Testis (tissue), 2 donors: ENCODE measurements at regions not wholly inside any gene's neighbourhood (a gene's known extent, or its start where the extent isn't known, plus 50 kb on each side); places are given as distances from the start of the nearest gene placed in this dataset.

ENCODE experiments used
- DNase-seq: peaks from one replicate; pipeline ENCODE4 v3.0.0-alpha.2; 2019
- H3K27ac ChIP-seq, 2 donors: fragments of 200-600 bp; sonication (generic); one replicate each; pipeline ENCODE4 v1.5.1; 2019
- H3K27me3 ChIP-seq: fragments of 200-600 bp; sonication (generic); one replicate; pipeline ENCODE4 v1.5.1; 2019
- H3K36me3 ChIP-seq: fragments of 200-600 bp; sonication (generic); one replicate; pipeline ENCODE4 v1.5.1; 2017; ENCODE audit warnings: low read depth; ENCODE audit errors: missing control alignments
- H3K4me1 ChIP-seq: fragments of 200-600 bp; sonication (generic); one replicate; pipeline ENCODE4 v1.5.1; 2019
- H3K4me3 ChIP-seq, 2 donors: fragments of 200-600 bp; sonication (generic); one replicate each; pipeline ENCODE4 v1.5.1; 2017 to 2019
- H3K9me3 ChIP-seq: fragments of 200-600 bp; sonication (generic); one replicate; pipeline ENCODE4 v1.5.1; 2017
- CTCF ChIP-seq, 3 experiments: fragments of 450-650 bp in 2 of 3; fragments of 200-600 bp in 1 of 3; sonication (generic) in 1 of 3; IDR thresholded peaks; one replicate each; pipeline ENCODE4 v1.5.1; 2016 to 2019; ENCODE audit warnings: antibody characterized with exemption in 3 of 3, mild to moderate bottlenecking in 2 of 3, moderate library complexity in 1 of 3
- POLR2A ChIP-seq: fragments of 450-650 bp; IDR thresholded peaks from one replicate; pipeline ENCODE4 v1.6.1; 2017; ENCODE audit warnings: antibody characterized with exemption, mild to moderate bottlenecking, moderate library complexity
- WGBS, 2 donors: methylation state at CpG; one replicate each; pipeline ENCODE4 v1.1.5; 2018; 5-methylcytosine and 5-hydroxymethylcytosine counted together
- intact Hi-C: fragments of 100-400 bp; cut with DNase I; formaldehyde crosslinking; loops from one replicate; pipeline ENCODE4 v1.15.1; 2023; ENCODE audit warnings: low total_unique reads

DNA sequence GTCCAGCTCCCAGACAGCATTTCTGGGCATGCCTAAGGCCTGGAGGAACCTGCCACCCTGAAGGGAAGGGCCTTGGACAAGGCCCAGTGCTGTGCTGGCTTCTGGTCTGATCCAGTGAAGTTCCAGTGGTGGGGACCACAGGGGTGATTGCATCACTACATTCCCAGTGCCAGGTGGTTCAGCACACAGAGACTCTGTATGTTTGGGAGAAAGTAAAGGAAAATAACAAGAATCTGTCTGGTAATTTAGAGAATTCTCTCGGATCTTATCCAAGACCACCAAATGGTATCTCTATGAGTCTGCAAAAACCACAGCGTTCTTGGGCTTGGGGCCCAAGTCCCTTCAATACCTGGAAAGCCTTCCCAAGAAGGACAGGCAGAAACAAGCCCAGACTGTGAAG lies 131.8 kb upstream of the MAD2L1 start:
- intact Hi-C loops, result no loop called here
- no peaks in the 10 kb centered on the region for H3K4me1 ChIP-seq
- no peaks in the 10 kb centered on the region for H3K36me3 ChIP-seq
- DNase-seq, result no peak
- H3K27me3 ChIP-seq, result no peaks in the 10 kb centered on the region
- TF ChIP-seq CTCF (IDR thresholded peaks at IDR 0.05) (no peak), POLR2A (no peak)
- H3K9me3 ChIP-seq, result no peaks in the 10 kb centered on the region
- H3K27ac ChIP-seq, result no peak overlapping the region
- no peak overlapping the region for H3K4me3 ChIP-seq
- 95 to 98% methylated on average over 2 of the region's 2 CpGs for WGBS, 2 donors

- no peak for DNase-seq
- intact Hi-C loops, result no loop called here
These were observed 111.0 kb upstream of the MAD2L1 start for GRCh38 chr4:120177603-120178002.

GRCh38 chr4:120175272-120175671 lies 108.6 kb upstream of the MAD2L1 start:
- H3K9me3 ChIP-seq, result no peaks in the 10 kb centered on the region
- no peaks in the 10 kb centered on the region for H3K36me3 ChIP-seq
- no peaks in the 10 kb centered on the region for H3K27me3 ChIP-seq
- 82 to 93% methylated on average over 2 of the region's 2 CpGs for WGBS, 2 donors
- H3K4me1 ChIP-seq, result no peaks in the 10 kb centered on the region
- DNase-seq, result no peak
- H3K4me3 ChIP-seq, result no peak overlapping the region
- no peak overlapping the region for H3K27ac ChIP-seq
- no peak for TF ChIP-seq CTCF (IDR thresholded peaks at IDR 0.05)
- no peak for TF ChIP-seq POLR2A
- intact Hi-C loops, result no loop called here

More at GRCh38 chr4:120177603-120178002, 111.0 kb upstream of the MAD2L1 start:
- H3K9me3 ChIP-seq, result no peaks in the 10 kb centered on the region
- no peak for TF ChIP-seq CTCF (IDR thresholded peaks at IDR 0.05)
- no peak for TF ChIP-seq POLR2A
- H3K27me3 ChIP-seq, result no peaks in the 10 kb centered on the region
- H3K27ac ChIP-seq, result no peak overlapping the region
- no peaks in the 10 kb centered on the region for H3K36me3 ChIP-seq
- WGBS, 2 donors, result 89 to 90% methylated on average over 1 of the region's 1 CpG
- no peaks in the 10 kb centered on the region for H3K4me1 ChIP-seq
- no peak overlapping the region for H3K4me3 ChIP-seq

GRCh38 chr4:120163895-120164294 lies 97.2 kb upstream of the MAD2L1 start:
- Histone ChIP-seq H3K27ac (no peak overlapping the region), H3K9me3 (no peaks in the 10 kb centered on the region), H3K27me3 (no peaks in the 10 kb centered on the region), H3K4me1 (no peaks in the 10 kb centered on the region), H3K36me3 (no peaks in the 10 kb centered on the region), H3K4me3 (no peak overlapping the region)
- TF ChIP-seq CTCF (IDR thresholded peaks at IDR 0.05) (no peak), POLR2A (no peak)
- no peak for DNase-seq
- intact Hi-C loops, result no loop called here
- WGBS, 2 donors, result 66 to 73% methylated on average over 2 of the region's 2 CpGs

DNA sequence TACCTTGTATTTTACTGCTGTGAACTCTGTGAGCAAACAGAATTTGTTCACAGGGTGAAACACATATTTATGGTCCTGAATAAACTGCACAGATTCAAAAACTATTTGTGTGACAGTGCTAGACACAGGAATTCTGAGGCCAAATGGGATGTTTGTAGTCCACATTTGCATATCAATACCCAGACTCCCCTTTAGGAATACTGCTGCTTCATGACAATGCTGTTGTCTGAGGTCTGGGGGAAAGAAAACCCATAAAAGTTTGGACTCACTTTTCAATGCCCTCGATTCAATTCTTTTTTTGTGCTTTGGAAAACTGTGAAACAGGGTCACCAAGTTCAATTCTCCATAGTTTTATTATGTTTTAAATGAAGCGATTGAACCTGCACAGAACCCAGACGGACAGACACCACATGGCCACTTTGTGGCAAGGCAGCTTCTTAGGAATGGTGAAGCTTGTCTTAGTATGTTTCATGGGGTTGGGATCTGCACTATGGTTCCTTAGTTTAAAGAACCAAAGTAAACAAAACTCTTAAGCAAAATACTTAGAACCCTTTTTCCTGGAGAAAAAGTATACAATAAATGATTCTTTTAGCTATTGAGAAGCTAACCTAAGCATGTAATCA lies 92.3 kb upstream of the MAD2L1 start:
- Histone ChIP-seq H3K4me3 (no peak overlapping the region), H3K27me3 (no peaks in the 10 kb centered on the region), H3K36me3 (no peaks in the 10 kb centered on the region), H3K27ac (no peak overlapping the region), H3K4me1 (no peaks in the 10 kb centered on the region), H3K9me3 (no peaks in the 10 kb centered on the region)
- intact Hi-C loops, result loop anchor here (10.0 kb wide), 1 partner anchor 936 kb away; no protein-coding TSS in a partner anchor
- WGBS, 2 donors, result 83 to 95% methylated on average over 3 of the region's 3 CpGs
- DNase-seq, result no peak
- no peak for TF ChIP-seq CTCF (IDR thresholded peaks at IDR 0.05)
- no peak for TF ChIP-seq POLR2A
